Activated CD4-positive, alpha-beta T cell treated with anti-CD3 and anti-CD28 coated beads, Interleukin-2, amount 50 U/mL, for 1 hour (primary cell): ENCODE measurements at regions not wholly inside any gene's neighbourhood (a gene's known extent, or its start where the extent isn't known, plus 50 kb on each side); places are given as distances from the start of the nearest gene placed in this dataset.

Experiments
- DNase-seq: peaks from one replicate; pipeline ENCODE4 v3.0.0-alpha.2; 2020

DNA sequence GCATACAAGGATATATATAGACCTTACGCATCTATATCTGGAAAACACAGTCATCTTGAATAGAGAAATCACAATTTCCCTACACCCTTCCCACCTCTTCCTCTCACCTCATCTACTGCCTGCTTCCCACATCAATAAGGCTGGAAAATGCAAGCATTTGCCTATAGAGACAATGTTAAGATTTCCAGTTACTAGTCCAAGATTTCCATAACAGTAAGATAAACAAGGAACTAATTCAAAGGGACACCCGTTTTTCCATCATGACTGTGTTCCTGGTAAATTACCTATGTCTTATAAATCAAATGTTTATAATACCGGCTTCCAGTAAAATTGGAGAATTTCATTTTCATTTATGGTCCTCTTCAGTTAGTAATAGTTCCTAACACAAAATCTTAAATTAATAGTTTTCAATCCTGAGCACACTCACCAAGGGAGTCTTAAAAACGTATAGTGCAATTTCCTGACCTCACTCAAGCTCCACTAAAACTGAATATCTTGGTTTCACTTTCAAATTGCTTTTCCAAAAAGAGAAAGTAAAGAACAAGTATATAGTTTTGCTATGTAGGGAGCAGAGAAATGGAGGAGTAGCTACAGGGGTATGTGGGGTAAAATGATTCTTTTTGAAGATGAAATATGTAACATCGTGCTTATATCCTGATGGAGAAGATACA is 398.7 kb downstream of the PLPP3 start:
- DNase-seq: no peak

DNA sequence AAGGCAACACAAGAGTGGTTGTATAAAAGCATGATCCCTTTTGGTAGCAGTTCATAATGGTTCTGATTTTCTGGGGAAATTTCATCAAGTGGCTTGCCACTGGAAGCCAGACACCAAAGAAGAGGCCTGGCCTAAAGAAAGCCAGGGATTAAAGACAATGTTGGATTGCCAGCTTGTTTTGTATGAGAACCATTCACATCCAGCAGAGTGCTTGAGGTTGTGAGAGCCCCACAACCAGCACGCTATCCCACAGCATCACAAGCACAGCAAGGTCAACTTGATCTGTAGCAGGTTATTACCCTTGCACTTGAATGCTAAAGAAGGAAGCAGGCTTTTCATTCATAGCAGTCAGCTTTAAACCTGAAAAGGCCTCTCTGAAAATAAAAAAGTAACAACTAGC is 399.8 kb downstream of the PLPP3 start:
- no peak for DNase-seq

DNA sequence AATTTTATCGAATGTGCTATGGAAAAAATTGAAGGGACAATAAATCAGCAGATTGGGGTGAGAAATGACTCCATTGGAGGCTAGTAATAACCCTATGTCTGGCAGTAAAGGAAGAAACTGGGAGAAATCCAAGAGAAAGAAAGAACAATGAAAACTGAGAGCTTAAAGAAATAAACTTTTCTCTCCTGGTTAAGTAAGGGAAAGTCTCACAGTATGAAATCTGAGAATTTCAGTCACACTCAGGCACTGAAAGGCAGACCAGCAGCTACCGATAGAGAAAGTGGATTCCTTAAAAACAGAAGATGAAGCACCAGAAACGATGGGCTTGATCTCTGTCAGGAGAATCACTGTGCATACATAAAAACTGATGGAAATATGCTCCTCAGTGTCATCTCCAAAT is 404.2 kb downstream of the PLPP3 start:
- DNase-seq: no peak

DNA sequence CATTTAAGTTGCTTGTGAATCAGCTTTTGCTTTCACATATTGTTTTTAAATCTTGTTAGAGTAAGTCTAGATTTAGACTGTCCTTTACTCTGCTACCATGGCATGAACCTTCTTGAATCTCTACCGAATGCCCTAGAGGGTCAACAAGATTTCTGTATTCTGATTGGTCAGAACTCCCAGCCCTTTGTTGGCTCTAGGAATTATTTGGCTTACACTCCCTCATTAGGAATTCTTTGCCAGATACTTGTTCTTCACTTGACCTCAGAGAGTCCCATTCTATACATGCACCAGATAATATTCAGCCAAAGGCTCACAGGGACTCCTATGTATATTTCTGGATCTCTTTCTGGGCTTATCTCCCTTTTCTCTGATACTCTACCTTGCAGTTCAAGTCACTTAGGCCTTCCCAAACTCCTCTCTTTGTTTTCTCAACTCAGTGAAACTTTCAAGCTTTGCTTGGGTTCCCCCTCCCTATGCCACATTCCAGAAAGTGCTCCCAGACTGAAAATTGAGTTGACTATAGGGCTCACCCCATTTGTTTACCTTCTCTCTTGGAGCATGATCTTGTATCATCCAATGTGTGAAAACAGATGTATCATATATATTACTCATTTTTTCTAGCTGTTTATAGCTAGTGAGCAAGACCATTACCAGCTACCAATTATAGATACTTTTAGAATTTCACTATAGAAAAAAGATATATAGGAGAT is 405.0 kb downstream of the PLPP3 start:
- DNase-seq: no peak

DNA sequence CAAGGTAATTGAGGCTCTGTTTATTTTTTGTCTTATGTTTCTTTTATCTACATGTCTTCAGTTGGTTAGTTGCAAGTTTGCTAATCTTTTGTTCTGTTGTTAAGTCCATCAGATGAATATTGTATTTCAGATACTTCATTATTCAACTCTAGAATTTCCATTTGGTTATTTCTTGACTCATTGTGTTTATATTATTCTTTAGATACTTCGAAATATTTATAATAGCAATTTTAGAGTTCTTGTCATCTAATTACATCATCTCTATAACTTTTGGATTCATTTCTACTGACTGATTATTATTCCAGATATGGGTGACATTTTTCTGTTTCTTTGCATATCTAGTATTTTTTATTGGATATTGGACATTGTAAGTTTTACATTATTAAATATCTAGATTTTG is 405.6 kb downstream of the PLPP3 start:
- DNase-seq: no peak

DNA sequence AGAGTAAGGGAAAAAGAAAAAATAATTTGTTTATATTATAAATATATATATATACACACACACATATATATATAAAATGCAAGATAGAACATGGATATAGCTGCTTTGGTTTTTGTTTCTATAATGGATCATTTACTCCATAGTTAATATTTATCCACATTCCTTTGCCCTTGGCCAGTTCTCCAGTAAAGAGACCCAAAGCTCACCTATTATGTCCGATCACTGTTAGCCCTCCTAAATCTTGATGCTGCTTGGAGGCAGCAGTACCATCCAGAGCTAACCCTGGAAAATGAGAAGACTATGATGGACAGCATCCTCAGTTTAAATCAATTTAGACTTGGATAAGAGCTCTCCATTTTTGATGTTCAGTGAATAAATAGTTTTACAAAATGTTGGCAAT is 407.7 kb downstream of the PLPP3 start:
- no peak for DNase-seq

DNA sequence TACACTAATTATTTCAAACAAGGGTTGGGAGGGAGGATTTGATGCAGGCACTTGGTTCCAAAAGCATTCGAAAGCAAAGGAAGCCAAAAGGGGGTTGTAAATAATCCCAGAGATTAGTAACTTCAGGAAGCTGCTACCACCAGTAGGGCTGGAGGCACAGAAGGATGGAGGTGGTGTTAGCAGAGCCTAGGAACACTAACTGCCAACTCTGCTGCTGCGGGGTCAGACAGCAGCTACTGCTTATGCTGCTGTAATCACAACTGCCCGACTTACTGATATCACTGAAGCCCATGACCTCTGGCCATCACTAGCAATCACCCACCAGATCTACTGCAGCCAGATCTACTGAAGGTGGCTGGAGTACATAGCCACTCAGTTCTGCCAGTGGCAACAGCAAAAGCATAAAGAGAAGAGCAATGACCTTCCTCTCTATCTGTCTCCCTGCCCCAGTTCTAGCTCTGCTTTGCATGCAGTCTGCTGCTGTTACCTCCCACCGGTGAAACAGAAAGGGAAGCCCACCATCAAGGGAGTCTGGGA is 408.5 kb downstream of the PLPP3 start:
- DNase-seq: no peak

DNA sequence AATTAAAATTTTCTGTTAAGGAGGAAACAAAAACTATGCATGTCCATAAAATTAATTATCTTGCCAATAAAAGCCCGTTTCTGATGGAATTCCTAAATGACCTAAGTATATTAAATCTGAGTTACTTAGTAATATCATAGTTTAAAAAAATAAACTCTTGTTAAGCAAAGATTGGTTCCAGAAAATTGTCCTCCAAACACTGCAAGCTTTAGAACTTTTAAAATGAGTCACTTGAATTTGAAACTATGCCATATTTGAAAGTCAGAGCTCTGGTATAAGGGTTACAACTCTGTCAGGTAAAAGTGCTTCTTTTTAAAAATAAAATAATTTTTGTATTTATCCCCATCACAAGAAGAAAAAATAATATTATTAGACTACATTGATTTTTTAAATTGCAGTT is 409.5 kb downstream of the PLPP3 start:
- no peak for DNase-seq

DNA sequence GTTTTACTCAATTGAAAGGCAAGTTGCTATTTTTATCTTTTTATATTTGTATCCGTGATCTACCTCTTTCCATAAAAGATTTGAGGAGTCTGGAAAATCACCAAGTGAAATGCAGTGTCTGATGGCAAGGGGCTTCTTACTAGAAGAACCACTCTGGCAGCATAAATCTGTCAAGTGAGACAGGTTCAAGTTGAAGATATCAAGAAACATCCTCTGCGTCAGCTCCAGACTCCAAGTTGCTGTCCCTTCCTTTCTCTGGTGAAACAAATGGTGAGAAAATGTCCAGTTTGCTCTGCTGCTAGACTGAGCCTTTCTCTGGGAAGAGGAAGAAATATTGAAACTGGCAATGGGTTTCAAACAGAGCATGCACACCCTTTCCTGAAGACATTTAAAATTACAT is 411.2 kb downstream of the PLPP3 start:
- no peak for DNase-seq

DNA sequence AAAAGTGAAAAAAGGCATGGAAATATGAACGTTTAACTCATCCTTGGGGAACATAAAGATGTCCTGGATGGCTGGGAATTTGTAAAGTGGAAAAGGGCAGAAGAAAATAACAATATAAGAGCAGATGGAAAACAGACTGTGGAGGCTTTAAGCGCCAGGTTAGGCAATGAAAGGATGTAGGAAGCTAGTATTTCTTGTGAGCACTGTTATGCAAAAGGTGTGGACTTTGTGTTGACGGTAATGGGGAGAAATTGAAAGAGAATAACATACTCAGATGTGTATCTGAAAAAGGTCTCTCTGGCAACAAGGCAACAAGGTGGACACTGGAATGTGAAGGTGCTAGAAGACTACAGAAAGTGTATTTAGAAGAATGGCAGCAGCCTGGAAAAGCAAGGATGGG is 411.8 kb downstream of the PLPP3 start:
- no peak for DNase-seq

DNA sequence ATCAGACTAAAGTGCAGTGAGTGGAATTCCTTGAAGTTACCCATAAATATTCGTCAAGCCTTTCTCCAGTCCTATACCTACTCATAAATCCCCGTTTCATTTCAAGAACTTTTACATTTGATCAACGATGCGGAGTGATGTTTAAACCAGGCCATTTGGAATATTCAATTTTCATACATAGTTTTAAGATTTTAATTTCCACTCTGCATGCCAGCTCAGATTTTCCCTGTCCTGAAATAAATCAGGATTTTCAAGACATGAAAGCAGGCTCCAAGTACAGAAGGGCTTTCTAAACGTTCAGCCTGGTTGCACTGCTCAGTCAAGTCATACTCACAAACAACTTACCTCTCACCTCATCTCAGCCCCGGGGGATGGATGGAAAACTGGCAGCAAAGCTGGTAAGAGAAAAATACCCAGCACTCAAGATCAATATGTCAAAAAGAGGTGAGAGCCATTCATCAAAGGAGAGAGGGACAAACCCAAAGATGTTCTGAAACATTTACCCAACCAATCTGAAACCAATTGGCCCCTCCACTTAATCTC is 418.5 kb downstream of the PLPP3 start:
- DNase-seq: no peak

DNA sequence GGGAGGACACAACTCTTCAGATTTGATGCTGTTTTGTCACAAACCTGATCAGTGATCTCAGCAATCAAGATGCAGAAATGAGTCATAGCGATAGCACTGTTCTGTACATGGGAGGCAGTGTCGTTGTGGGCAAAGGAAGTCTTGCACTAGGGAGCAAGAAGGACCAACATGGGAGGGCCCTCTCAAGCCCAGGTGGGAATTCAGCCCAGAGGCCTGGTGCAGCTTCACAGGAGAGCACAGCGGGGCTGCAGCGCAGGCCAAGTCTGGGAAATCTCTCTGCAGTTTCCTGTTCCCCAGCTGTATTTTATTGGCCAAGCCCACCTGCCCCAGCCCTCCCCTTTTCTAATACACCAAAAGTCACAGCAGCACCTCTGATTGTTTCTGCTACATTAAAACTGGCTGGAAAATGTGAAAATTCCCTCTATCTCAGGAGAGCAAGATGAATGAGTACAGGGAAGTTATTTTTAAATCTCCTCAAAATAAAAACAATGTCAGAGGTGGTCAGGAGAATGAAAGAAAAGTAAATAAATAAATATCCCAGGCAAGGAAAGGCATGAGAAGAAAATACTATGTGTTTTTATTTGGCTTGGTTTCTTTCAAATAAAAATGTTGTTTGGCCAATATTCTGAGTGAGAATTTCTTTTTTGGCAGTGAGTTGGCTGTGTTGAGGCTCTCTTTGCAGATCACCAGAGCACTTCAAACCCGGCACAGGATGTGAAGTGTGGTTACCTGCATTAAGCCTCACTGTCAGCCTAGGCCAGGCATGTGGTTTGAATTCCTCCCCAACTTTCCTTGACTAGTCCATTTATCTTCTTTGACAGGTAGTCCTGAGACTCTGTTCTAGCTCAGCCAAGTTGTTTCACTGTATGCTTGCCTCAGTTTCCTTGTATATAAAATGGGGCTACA is 422.1 kb downstream of the PLPP3 start:
- DNase-seq: no peak

DNA sequence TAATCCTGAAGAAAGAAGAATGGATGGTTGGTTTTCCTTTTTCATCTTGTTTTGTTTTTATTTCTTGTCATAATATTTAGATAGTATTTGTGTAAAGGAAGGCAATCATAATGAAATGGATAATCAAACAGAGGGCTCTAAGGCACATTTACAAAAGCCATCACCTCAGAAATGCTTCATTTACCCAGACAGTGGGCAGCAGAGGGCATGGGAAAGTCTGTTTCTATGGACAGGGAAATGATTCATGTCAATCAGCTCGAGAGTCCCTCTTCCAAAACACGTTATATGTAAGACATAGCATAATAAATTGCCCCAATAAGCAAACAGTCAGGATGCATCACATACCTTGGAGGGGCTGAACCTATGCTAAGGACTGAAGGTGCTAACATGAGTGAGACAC is 426.1 kb downstream of the PLPP3 start:
- DNase-seq: no peak

DNA sequence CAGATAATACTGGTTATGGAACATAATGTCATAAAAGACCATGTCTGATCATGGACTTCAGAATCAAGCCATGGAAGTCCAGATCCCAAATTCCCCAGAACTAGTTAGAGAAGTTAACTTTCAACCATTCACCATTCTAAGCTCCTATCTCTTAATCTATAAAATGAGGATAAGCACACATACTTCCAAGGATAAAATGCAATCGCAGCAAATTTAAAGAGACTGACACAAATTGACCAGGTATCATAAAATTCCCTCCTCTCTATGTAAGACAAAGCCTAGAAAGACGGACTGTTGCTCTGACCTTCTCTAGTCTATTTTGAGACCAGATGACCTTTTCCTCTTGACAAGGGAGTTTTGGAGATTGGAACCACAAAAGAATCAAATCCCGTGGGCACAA is 426.7 kb downstream of the PLPP3 start:
- DNase-seq: no peak

DNA sequence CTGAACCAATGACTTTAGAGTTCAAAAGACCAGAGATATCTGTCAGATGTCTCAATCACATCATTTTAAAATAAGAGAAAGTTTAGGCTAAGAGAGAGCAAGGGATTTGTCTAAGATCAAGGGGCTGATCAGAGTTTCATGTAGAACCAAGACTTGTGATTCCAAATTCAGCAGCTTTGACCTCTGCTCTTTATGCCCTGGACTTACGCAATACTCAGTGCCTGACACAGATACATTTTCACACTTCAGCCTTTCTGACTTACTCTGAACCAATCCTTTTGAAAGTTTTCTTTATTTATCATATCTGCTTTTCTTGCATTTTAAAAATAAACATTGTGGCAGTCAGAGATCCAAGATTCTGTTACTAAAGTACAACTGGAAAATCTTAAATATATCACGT is 428.0 kb downstream of the PLPP3 start:
- no peak for DNase-seq

DNA sequence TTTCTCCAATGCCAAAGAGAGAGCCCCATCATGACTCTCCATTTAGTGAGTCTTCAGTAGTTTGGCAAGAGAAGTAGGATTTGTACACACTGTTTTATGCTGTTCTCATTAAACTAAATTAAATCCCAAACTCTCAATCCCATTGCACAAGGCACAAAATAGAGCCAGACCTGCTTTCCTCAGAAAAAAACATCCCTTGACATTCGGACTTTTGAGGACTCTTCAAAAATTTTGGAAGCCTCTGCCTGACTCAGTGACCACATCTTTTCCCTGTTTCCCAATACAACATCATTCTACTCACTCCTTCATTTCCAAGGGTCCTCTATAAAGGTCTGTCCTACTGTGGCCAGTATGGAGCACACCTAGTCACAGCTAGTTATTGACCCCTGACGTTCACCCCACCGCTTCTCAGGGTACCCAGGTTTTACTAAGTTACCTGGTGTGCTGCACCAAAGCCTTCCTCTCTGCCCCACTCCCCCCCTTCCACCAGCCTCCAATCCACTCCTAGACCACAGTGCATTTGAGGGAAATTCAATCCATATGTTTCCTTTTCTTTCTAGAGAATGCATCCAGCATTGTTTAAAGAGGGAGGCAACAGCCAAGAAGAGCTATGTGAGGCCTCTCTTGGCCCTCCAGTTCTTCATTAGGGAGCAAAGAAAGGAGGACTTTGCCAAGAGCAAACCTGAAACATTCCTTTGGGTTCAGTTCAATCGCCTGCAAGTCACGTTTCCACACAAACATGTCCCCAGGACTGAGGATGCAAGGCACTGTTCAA is 428.7 kb downstream of the PLPP3 start:
- no peak for DNase-seq

DNA sequence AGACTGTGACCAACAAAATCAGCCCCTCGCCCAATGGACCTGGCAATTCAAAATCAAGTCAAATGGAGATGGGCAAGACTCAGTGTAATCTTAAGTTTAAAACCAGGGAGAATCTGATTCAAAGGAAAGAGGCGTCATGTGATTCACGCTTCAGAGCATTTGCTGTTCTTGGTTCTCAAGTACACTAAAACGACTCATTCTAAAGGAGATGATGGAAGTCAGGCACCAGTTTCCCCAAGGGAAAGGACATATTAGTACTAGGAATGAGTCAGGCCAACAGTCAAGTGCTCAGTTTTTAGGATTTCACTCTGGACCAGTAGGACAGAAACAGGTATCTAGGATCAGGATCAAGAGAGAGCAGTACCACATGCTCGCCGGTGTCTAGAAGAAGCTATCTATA is 429.6 kb downstream of the PLPP3 start:
- DNase-seq: no peak

DNA sequence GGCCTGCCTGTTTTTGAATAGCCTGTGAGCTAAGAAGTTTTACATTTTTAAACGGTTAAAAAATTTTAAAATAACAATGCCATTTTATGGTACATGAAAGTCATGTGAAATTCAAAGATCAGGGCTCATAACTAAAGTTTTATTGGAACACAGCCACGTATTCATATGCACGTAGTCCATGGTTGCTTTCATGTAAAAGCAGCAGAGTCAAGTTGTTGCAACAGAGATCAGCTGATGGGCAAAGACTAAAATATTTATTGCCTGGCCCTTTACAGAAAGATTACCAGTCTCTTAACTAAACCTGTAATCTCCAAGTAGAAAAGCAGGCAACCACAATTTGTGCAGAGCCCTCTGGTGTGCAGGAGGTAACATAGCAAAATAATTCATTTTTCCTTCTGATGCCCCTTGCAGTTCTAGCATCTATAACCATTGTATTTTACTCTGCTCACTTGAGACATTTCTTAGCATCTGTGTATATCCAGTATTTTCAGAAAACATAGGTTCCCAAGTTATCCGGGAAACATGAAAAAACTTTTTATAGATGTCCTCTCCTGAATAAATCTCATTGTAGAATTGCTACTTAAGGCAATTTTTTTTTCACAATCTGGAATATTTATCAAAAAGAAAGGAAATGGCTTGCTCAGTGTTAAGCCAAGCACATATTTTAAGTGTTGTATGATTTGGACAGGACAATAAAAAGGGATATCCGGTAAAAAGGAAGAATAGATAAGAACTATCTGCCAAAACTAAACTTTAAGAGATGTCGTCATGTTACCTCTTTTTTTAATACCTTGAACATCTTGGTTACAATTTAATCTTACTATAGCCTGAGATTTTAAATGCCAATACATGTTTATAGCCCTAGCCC is 430.8 kb downstream of the PLPP3 start:
- DNase-seq: no peak

DNA sequence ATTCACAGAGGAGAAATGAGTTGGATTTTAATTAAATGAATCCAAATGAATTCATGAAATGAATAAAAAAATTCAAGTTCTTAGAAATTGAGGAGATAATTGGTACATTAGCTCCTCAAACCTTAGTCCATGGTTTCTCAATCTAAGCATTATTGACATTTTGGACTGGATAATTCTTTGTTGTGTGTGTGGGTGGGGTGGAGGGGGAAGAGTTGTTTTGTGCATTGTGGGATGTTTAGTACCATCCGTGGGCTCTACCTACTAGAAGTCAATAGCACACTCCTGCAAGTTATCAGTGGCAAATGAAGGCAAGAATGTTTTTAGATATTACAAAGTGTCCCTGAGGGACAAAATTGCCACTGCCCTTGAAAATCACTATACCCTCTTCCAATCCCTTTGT is 431.9 kb downstream of the PLPP3 start:
- DNase-seq: no peak

DNA sequence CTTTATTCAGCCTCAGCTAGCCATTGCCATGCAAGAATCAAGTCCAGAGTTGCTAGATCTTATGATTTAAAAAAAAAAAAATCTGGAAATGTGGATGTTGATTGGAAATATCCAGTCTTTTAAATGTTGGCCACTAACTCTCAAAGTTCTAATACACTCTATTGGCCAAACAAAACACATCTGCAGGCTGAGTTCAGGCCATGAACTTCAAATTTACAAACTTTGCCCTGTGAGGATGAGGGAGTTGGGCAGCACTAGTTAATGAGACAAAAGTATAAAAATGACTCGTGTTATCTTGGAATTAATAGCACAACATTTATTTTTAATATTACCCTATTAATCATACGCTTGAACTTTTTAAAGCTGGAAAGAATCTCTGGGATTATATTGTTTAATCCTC is 432.3 kb downstream of the PLPP3 start:
- DNase-seq: no peak

DNA sequence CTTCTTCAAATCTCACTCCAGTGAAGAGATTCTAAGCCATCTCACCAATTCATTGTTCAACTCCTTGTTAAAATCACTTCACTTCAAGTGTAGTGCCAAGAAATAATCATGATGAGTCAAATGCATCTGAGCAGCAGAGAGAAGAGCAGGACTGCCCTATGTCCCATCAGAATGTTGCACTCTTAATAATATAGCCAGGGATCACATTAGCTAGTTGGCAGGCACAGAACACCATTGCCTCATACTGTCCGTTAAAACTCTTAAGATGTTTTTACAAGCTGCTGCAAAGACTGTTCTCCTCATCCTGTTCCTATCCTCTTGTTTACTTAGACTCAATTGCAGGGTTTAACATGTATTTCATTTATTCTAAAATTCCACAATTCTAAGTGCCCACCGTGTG is 432.9 kb downstream of the PLPP3 start:
- DNase-seq: no peak

DNA sequence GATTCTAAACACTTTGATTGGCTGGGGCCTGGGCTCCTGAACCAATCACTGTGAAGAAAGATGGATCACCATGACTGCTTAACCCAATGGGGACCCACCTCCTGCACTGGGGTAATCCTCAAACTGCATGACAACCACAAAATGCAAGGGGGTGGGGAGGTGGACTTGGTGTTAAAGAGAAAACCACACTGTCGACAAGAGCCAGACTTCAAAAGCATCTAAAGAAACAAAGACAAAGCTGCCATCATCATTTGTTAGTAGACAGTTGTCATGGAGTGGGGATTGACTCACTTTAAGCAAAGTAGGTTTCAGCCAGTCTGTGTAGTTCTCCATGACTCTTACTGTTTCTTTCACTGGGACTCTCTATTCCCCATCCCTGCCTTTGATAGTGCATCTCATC is 433.8 kb downstream of the PLPP3 start:
- no peak for DNase-seq
